ENCODE measurements at regions not wholly inside any gene's neighbourhood (a gene's known extent, or its start where the extent isn't known, plus 50 kb on each side); places are given as distances from the start of the nearest gene placed in this dataset.
"Not testable (repeated sequence)": the region's sequence is repeated elsewhere in the genome, so short reads cannot be mapped to it uniquely, and the experiment has no call there.

GRCh38 chr18:65671621-65672415, 79.0 kb upstream of the CDH7 start:
- Histone ChIP-seq H3K27ac (ENCODE audit: low read depth in 2 of 2, low read length in 2 of 2) (no peak overlapping the region), H3K36me3 (ENCODE audit: control insufficient read depth in 2 of 3, insufficient read depth in 3 of 3, low read length in 3 of 3) (no peaks in the 10 kb centered on the region), H3K4me3 (ENCODE audit: low read length in 3 of 3) (no peak overlapping the region), H3K4me1 (ENCODE audit: control insufficient read depth in 2 of 3, insufficient read depth in 2 of 3, low read depth in 1 of 3, low read length in 3 of 3) (no peaks in the 10 kb centered on the region), H3K9me3 (ENCODE audit: control insufficient read depth in 2 of 3, insufficient read depth in 1 of 3, low read length in 3 of 3) (no peaks in the 10 kb centered on the region), H3K27me3 (ENCODE audit: control insufficient read depth, insufficient read depth, low read length) (no peaks in the 10 kb centered on the region), H3K9ac (ENCODE audit: low read length in 3 of 3) (no peak overlapping the region)
- peak in 1 of 5 donors; percentile 57 for DNase-seq
- no peak for FAIRE-seq
- intact Hi-C loops (cut with DNase I), result no loop called here
- TF ChIP-seq CTCF (IDR thresholded peaks at IDR 0.05; ENCODE audit: borderline replicate concordance, extremely low read depth, insufficient read depth), result no peak

GRCh38 chr18:65670145-65670544, 80.7 kb upstream of the CDH7 start:
- H3K4me1 ChIP-seq (ENCODE audit: control insufficient read depth in 2 of 3, insufficient read depth in 2 of 3, low read depth in 1 of 3, low read length in 3 of 3); H3K27me3 ChIP-seq (ENCODE audit: control insufficient read depth, insufficient read depth, low read length); H3K27ac ChIP-seq (ENCODE audit: low read depth in 2 of 2, low read length in 2 of 2); H3K9me3 ChIP-seq (ENCODE audit: control insufficient read depth in 2 of 3, insufficient read depth in 1 of 3, low read length in 3 of 3); intact Hi-C loops (cut with DNase I); DNase-seq; H3K36me3 ChIP-seq (ENCODE audit: control insufficient read depth in 2 of 3, insufficient read depth in 3 of 3, low read length in 3 of 3); H3K4me3 ChIP-seq (ENCODE audit: low read length in 3 of 3); H3K9ac ChIP-seq (ENCODE audit: low read length in 3 of 3): not testable (repeated sequence)
- peak; percentile 96 for FAIRE-seq

GRCh38 chr18:65661391-65661790, 89.4 kb upstream of the CDH7 start:
- H3K9me3 ChIP-seq (ENCODE audit: control insufficient read depth in 2 of 3, insufficient read depth in 1 of 3, low read length in 3 of 3), result no peaks in the 10 kb centered on the region
- H3K4me1 ChIP-seq (ENCODE audit: control insufficient read depth in 2 of 3, insufficient read depth in 2 of 3, low read depth in 1 of 3, low read length in 3 of 3), result no peaks in the 10 kb centered on the region
- H3K4me3 ChIP-seq (ENCODE audit: low read length in 3 of 3), result no peak overlapping the region
- no peak overlapping the region for H3K27ac ChIP-seq (ENCODE audit: low read depth in 2 of 2, low read length in 2 of 2)
- intact Hi-C loops (cut with DNase I), result no loop called here
- no peak for FAIRE-seq
- no peaks in the 10 kb centered on the region for H3K27me3 ChIP-seq (ENCODE audit: control insufficient read depth, insufficient read depth, low read length)
- TF ChIP-seq CTCF (IDR thresholded peaks at IDR 0.05; ENCODE audit: borderline replicate concordance, extremely low read depth, insufficient read depth), result no peak
- no peak for DNase-seq
- H3K36me3 ChIP-seq (ENCODE audit: control insufficient read depth in 2 of 3, insufficient read depth in 3 of 3, low read length in 3 of 3), result no peaks in the 10 kb centered on the region
- H3K9ac ChIP-seq (ENCODE audit: low read length in 3 of 3), result no peak overlapping the region

- no peaks in the 10 kb centered on the region for H3K9me3 ChIP-seq (ENCODE audit: control insufficient read depth in 2 of 3, insufficient read depth in 1 of 3, low read length in 3 of 3)
- intact Hi-C loops (cut with DNase I), result no loop called here
- no peak for FAIRE-seq
- no peak overlapping the region for H3K4me3 ChIP-seq (ENCODE audit: low read length in 3 of 3)
- no peak for DNase-seq
- H3K27ac ChIP-seq (ENCODE audit: low read depth in 2 of 2, low read length in 2 of 2), result no peak overlapping the region
- H3K4me1 ChIP-seq (ENCODE audit: control insufficient read depth in 2 of 3, insufficient read depth in 2 of 3, low read depth in 1 of 3, low read length in 3 of 3), result no peaks in the 10 kb centered on the region
- TF ChIP-seq CTCF (IDR thresholded peaks at IDR 0.05; ENCODE audit: borderline replicate concordance, extremely low read depth, insufficient read depth), result no peak
- H3K9ac ChIP-seq (ENCODE audit: low read length in 3 of 3), result no peak overlapping the region
- no peaks in the 10 kb centered on the region for H3K36me3 ChIP-seq (ENCODE audit: control insufficient read depth in 2 of 3, insufficient read depth in 3 of 3, low read length in 3 of 3)
- H3K27me3 ChIP-seq (ENCODE audit: control insufficient read depth, insufficient read depth, low read length), result no peaks in the 10 kb centered on the region
Observed at GRCh38 chr18:65659912-65660311, 90.9 kb upstream of the CDH7 start.

Measured in kidney (tissue), 13 donors.